HepG2 (cell line): ENCODE measurements at regions not wholly inside any gene's neighbourhood (a gene's known extent, or its start where the extent isn't known, plus 50 kb on each side); places are given as distances from the start of the nearest gene placed in this dataset.

Experiments used
- ATAC-seq: fragments of 200-7000 bp; cut with Tn5 transposase; 3 replicates; pipeline ENCODE4 v1.9.1; 2020; ENCODE audit warnings: mild to moderate bottlenecking, moderate library complexity
- BruUV-seq: library from RNA; stranded (reverse); fragments of 400-500 nt; replicated peaks from 2 replicates; lab custom pipeline; 2021; lab: Mats Ljungman, UMichigan
- CTCF ChIA-PET: fragments of 300-600 bp; formaldehyde crosslinking; extraction: SDS; loops from one replicate; lab custom pipeline; 2021; ENCODE audit warnings: low total read pairs, inconsistent platforms, low intra/inter-chr PET ratio; lab: Yijun Ruan, JAX
- POLR2A ChIA-PET: fragments of 350-600 bp; sonication (Branson Sonifier 250); formaldehyde crosslinking; loops from one replicate; lab custom pipeline; 2020; ENCODE audit warnings: antibody characterized with exemption, inconsistent platforms; lab: Yijun Ruan, JAX
- DNase-seq: peaks from one replicate; pipeline ENCODE4 v3.0.0-alpha.2; 2015; ENCODE audit warnings: low spot score
- FAIRE-seq: peaks from 3 replicates; lab custom pipeline; 2011; peaks lifted over from hg19 to GRCh38; lab: Jason Lieb, UNC
- H2AFZ ChIP-seq: one replicate; pipeline ENCODE4 v1.6.1; 2011; ENCODE audit warnings: low read length, inconsistent platforms
- H3K27ac ChIP-seq: fragments of 300-600 bp; 3 replicates; pipeline ENCODE4 v1.8.0; 2011; ENCODE audit warnings: mixed run types, mild to moderate bottlenecking, mixed read lengths, low read length, inconsistent platforms; ENCODE audit not compliant: insufficient read depth; ENCODE audit errors: extremely low read length
- H3K27me3 ChIP-seq, 2 experiments: fragments of 200-600 bp in 1 of 2; 2 replicates in 1 of 2; 3 replicates in 1 of 2; pipeline versions ENCODE4 v1.6.0 to v1.8.0; 2011; ENCODE audit warnings: low read length in 2 of 2, mild to moderate bottlenecking in 2 of 2, moderate library complexity in 2 of 2, inconsistent platforms in 1 of 2; ENCODE audit not compliant: insufficient read depth in 2 of 2, control insufficient read depth in 1 of 2
- H3K36me3 ChIP-seq, 2 experiments: fragments of 200-600 bp in 1 of 2; replicated peaks in 1 of 2; 2 replicates in 1 of 2; 3 replicates in 1 of 2; pipeline versions ENCODE4 v1.5.1 to v1.8.0; 2011; ENCODE audit warnings: low read length in 2 of 2, inconsistent platforms in 1 of 2; ENCODE audit not compliant: insufficient read depth in 2 of 2, control insufficient read depth in 1 of 2
- H3K4me1 ChIP-seq: 2 replicates; pipeline ENCODE4 v1.5.1; 2012; ENCODE audit warnings: low read length, inconsistent platforms; ENCODE audit not compliant: insufficient read depth
- H3K4me2 ChIP-seq: 2 replicates; pipeline ENCODE4 v1.6.0; 2011; ENCODE audit warnings: low read depth, low read length, inconsistent platforms
- H3K4me3 ChIP-seq, 3 experiments: fragments of 200-600 bp in 1 of 3; sonication (generic), shearing (Covaris generic) in 1 of 3; replicated peaks in 1 of 3; 2 replicates each; pipeline ENCODE4 v1.5.1; 2011 to 2016; ENCODE audit warnings: low read length in 3 of 3, inconsistent platforms in 2 of 3, low read depth in 2 of 3, mild to moderate bottlenecking in 2 of 3, control low read depth in 1 of 3, mixed read lengths in 1 of 3; ENCODE audit not compliant: insufficient read depth in 1 of 3
- H3K79me2 ChIP-seq: one replicate; pipeline ENCODE4 v1.6.1; 2011; ENCODE audit warnings: low read length, inconsistent platforms; ENCODE audit not compliant: insufficient read depth
- H3K9ac ChIP-seq: 2 replicates; pipeline ENCODE4 v1.6.0; 2011; ENCODE audit warnings: mild to moderate bottlenecking, low read depth, low read length, inconsistent platforms; ENCODE audit not compliant: insufficient read depth
- H3K9me3 ChIP-seq: 2 replicates; pipeline ENCODE4 v1.5.1; 2012; ENCODE audit warnings: mild to moderate bottlenecking, low read length
- H4K20me1 ChIP-seq: 2 replicates; pipeline ENCODE4 v1.6.0; 2011; ENCODE audit warnings: inconsistent platforms, mild to moderate bottlenecking, low read length, moderate library complexity; ENCODE audit not compliant: insufficient read depth
- ARID5B ChIP-seq: IDR thresholded peaks from 2 replicates; pipeline ENCODE4 v1.4.0; 2020; ENCODE audit warnings: mild to moderate bottlenecking, missing genetic modification reagents
- ATF7 ChIP-seq, 2 experiments: fragments of 450-650 bp in 1 of 2; sonication (generic) in 1 of 2; formaldehyde crosslinking in 1 of 2; IDR thresholded peaks; 2 replicates each; pipeline versions ENCODE4 v1.4.0 to v1.6.1; 2016 to 2020; ENCODE audit warnings: antibody characterized with exemption in 1 of 2, mild to moderate bottlenecking in 1 of 2, missing genetic modification reagents in 1 of 2
- BCL6 ChIP-seq: IDR thresholded peaks from 2 replicates; pipeline ENCODE4 v1.6.1; 2016; ENCODE audit warnings: missing genetic modification reagents, missing compliant biosample characterization
- REPIN1 ChIP-seq: sonication (generic); formaldehyde crosslinking; IDR thresholded peaks from 2 replicates; pipeline ENCODE4 v1.8.0; 2022; ENCODE audit warnings: missing genetic modification reagents, low read depth, mild to moderate bottlenecking, borderline replicate concordance
- RXRB ChIP-seq: IDR thresholded peaks from 2 replicates; pipeline ENCODE4 v1.6.1; 2016; ENCODE audit warnings: borderline replicate concordance, missing genetic modification reagents, missing compliant biosample characterization
- SIN3B ChIP-seq: fragments of 150-350 bp; IDR thresholded peaks from 2 replicates; pipeline ENCODE4 v1.6.1; 2014; ENCODE audit warnings: low read length
- TERF1 ChIP-seq: sonication (generic); formaldehyde crosslinking; IDR thresholded peaks from 2 replicates; pipeline ENCODE4 v1.8.0; 2022; ENCODE audit warnings: mild to moderate bottlenecking, missing genetic modification reagents, moderate library complexity
- TMF1 ChIP-seq: sonication (generic); formaldehyde crosslinking; IDR thresholded peaks from 2 replicates; pipeline ENCODE4 v1.8.1; 2022; ENCODE audit warnings: low read depth, missing genetic modification reagents
- ZFY ChIP-seq: sonication (generic); formaldehyde crosslinking; IDR thresholded peaks from 2 replicates; pipeline ENCODE4 v1.4.0; 2020; ENCODE audit warnings: missing genetic modification reagents
- ZMYM2 ChIP-seq: sonication (generic); formaldehyde crosslinking; IDR thresholded peaks from 2 replicates; pipeline ENCODE4 v1.8.0; 2022; ENCODE audit warnings: mild to moderate bottlenecking, missing genetic modification reagents
- ZNF75D ChIP-seq: sonication (generic); formaldehyde crosslinking; IDR thresholded peaks from 2 replicates; pipeline ENCODE4 v1.8.1; 2023; ENCODE audit warnings: missing genetic modification reagents, mild to moderate bottlenecking, borderline replicate concordance
- ZNF784 ChIP-seq: sonication (generic); formaldehyde crosslinking; IDR thresholded peaks from 2 replicates; pipeline ENCODE4 v1.5.1; 2020; ENCODE audit warnings: missing genetic modification reagents, mild to moderate bottlenecking, borderline replicate concordance
- ZNF878 ChIP-seq: sonication (generic); formaldehyde crosslinking; IDR thresholded peaks from 2 replicates; pipeline ENCODE4 v1.8.1; 2023; ENCODE audit warnings: mild to moderate bottlenecking, missing genetic modification reagents, moderate library complexity
- ZSCAN12 ChIP-seq: sonication (generic); formaldehyde crosslinking; IDR thresholded peaks from 2 replicates; pipeline ENCODE4 v1.9.0; 2021; ENCODE audit warnings: mild to moderate bottlenecking, missing genetic modification reagents
- WGBS: methylation state at CpG from one replicate; pipeline ENCODE4 v1.1.6; 2017; ENCODE audit warnings: low lambda C conversion rate; 5-methylcytosine and 5-hydroxymethylcytosine counted together
- in situ Hi-C: cut with HindIII; loops from 2 replicates; pipeline ENCODE4 v1.10.0; 2017; ENCODE audit warnings: low pct_unique_long_range_greater_than_20kb; ENCODE audit not compliant: extremely low pct_ligation_motif_present
- intact Hi-C: fragments of 100-400 bp; cut with micrococcal nuclease; formaldehyde crosslinking; loops from one replicate; pipeline ENCODE4 v1.10.0; 2022; ENCODE audit not compliant: unreplicated experiment

- no peak overlapping the region for H2AFZ ChIP-seq
- intact Hi-C loops (no loop called here), in situ Hi-C loops (no loop called here)
- H3K4me1 ChIP-seq: peaks cover 23% of the 10 kb centered on the region; the same call in 1 of the 2 replicates
- TF ChIP-seq REPIN1 (CRISPR knock-in tag) (no peak), ZSCAN12 (CRISPR knock-in tag) (no peak), SIN3B (no peak), TMF1 (CRISPR knock-in tag) (no peak), ZFY (CRISPR knock-in tag) (no peak), RXRB (CRISPR knock-in tag) (no peak), ATF7 (IDR thresholded peaks at IDR 0.05) (no peak), ATF7 (CRISPR knock-in tag; IDR thresholded peaks at IDR 0.05) (no peak), ZMYM2 (CRISPR knock-in tag) (no peak), ZNF784 (CRISPR knock-in tag) (no peak), ZNF75D (no peak), BCL6 (CRISPR knock-in tag) (no peak), ARID5B (CRISPR knock-in tag) (no peak), TERF1 (CRISPR knock-in tag) (no peak), ZNF878 (CRISPR knock-in tag) (no peak)
- H3K36me3 ChIP-seq: no peaks in the 10 kb centered on the region
- H4K20me1 ChIP-seq: no peaks in the 10 kb centered on the region
- no peaks in the 10 kb centered on the region for H3K27me3 ChIP-seq
- FAIRE-seq: no peak
- no peak for DNase-seq
- H3K9me3 ChIP-seq: no peaks in the 10 kb centered on the region
- ChIA-PET CTCF (no interaction called here), POLR2A (no interaction called here)
- no peaks in the 10 kb centered on the region for H3K79me2 ChIP-seq
- H3K4me3 ChIP-seq: no peak overlapping the region
- BruUV-seq: no TSS peak
- no peak overlapping the region for H3K4me2 ChIP-seq
- WGBS: 7% methylated on average over 3 of the region's 8 CpGs
- no peak overlapping the region for H3K27ac ChIP-seq
- no peak for ATAC-seq
- H3K9ac ChIP-seq: no peak overlapping the region
These were observed 137.1 kb downstream of the PJA1 start for GRCh38 chrX:69028006-69028760.
